ENCODE measurements at regions not wholly inside any gene's neighbourhood (a gene's known extent, or its start where the extent isn't known, plus 50 kb on each side); places are given as distances from the start of the nearest gene placed in this dataset.

GRCh38 chr2:237179161-237179560, 93.5 kb downstream of the COPS8 start:
- ChIA-PET CTCF (no interaction called here), POLR2A (no interaction called here)
- H3K79me2 ChIP-seq (ENCODE audit: control insufficient read depth, insufficient read depth, low read length), result no peaks in the 10 kb centered on the region
- BruUV-seq (replicated peaks), result no TSS peak
- H3K9me3 ChIP-seq (replicated peaks; ENCODE audit: control insufficient read depth, insufficient read depth, low read length), result no peaks in the 10 kb centered on the region
- H3K27me3 ChIP-seq (ENCODE audit: control insufficient read depth in 2 of 2, insufficient read depth in 2 of 2, low read length in 2 of 2), result no peaks in the 10 kb centered on the region
- no peak overlapping the region for H3K27ac ChIP-seq (ENCODE audit: insufficient read depth, low read depth, low read length)
- dilution Hi-C loops (cut with MboI; ENCODE audit: extremely low pct_ligation_motif_present, low sequenced_read_pairs), result no loop called here
- DNase-seq (ENCODE audit: low read depth, low spot score), result no peak
- no peak overlapping the region for H2AFZ ChIP-seq (ENCODE audit: low read depth, low read length)
- no peaks in the 10 kb centered on the region for H3K36me3 ChIP-seq (ENCODE audit: control insufficient read depth in 2 of 2, extremely low read depth in 1 of 2, insufficient read depth in 2 of 2, low read length in 2 of 2)
- H3K4me2 ChIP-seq (ENCODE audit: insufficient read depth, low read length), result no peak overlapping the region
- intact Hi-C loops (cut with micrococcal nuclease), result no loop called here
- H3K4me3 ChIP-seq (replicated peaks in 1 of 3; ENCODE audit: insufficient read depth in 1 of 3, low read depth in 1 of 3, low read length in 3 of 3), result no peak overlapping the region
- H3K9me1 ChIP-seq (replicated peaks; ENCODE audit: control insufficient read depth, extremely low read depth, insufficient read depth, low read length), result no peaks in the 10 kb centered on the region
- no peaks in the 10 kb centered on the region for H4K20me1 ChIP-seq (replicated peaks; ENCODE audit: control insufficient read depth, extremely low read depth, insufficient read depth, low read length)
- TF ChIP-seq JUN (IDR thresholded peaks at IDR 0.05; ENCODE audit: borderline replicate concordance, insufficient read depth, insufficient read length, low read depth) (no peak), CTCF (IDR thresholded peaks at IDR 0.05; ENCODE audit: extremely low read depth in 1 of 2, insufficient read depth in 1 of 2, low read depth in 1 of 2, low read length in 2 of 2) (no peak), POLR2AphosphoS5 (IDR thresholded peaks at IDR 0.05; ENCODE audit: insufficient read depth, low read depth, low read length) (no peak), POLR2A (IDR thresholded peaks at IDR 0.05; ENCODE audit: low read depth, low read length) (no peak), GATA2 (IDR thresholded peaks at IDR 0.05; ENCODE audit: insufficient read depth, insufficient read length, low read depth, low read length) (no peak), MAX (IDR thresholded peaks at IDR 0.05; ENCODE audit: insufficient read depth, insufficient read length) (no peak), FOS (IDR thresholded peaks at IDR 0.05; ENCODE audit: borderline replicate concordance, insufficient read depth, low read length) (no peak), MYC (IDR thresholded peaks at IDR 0.05; ENCODE audit: low read depth, low read length) (no peak), EZH2 (IDR thresholded peaks at IDR 0.05; ENCODE audit: borderline replicate concordance, low read depth, low read length, severe bottlenecking) (no peak)
- no peaks in the 10 kb centered on the region for H3K4me1 ChIP-seq (ENCODE audit: control insufficient read depth, extremely low read depth, insufficient read depth, low read length)
- FAIRE-seq, result no peak
- H3K9ac ChIP-seq (replicated peaks; ENCODE audit: extremely low read depth, insufficient read depth, low read length), result no peak overlapping the region
